Transverse colon (tissue), 4 donors: ENCODE measurements at regions not wholly inside any gene's neighbourhood (a gene's known extent, or its start where the extent isn't known, plus 50 kb on each side); places are given as distances from the start of the nearest gene placed in this dataset.

ENCODE experiments used
- CTCF ChIP-seq, 5 experiments: fragments of 200-600 bp in 3 of 5; fragments of 450-650 bp in 2 of 5; sonication (generic) in 3 of 5; IDR thresholded peaks; 1 replicate in 2 of 5; 2 replicates in 3 of 5; pipeline ENCODE4 v1.5.1; 2016 to 2017; ENCODE audit warnings: antibody characterized with exemption in 5 of 5, inconsistent platforms in 3 of 5, mild to moderate bottlenecking in 2 of 5, moderate library complexity in 1 of 5
- POLR2AphosphoS5 ChIP-seq, 3 donors: sonication (generic); formaldehyde crosslinking; IDR thresholded peaks; one replicate each; pipeline ENCODE4 v1.6.1; 2016; ENCODE audit warnings: antibody characterized with exemption in 3 of 3

GRCh38 chr6:19569563-19569962, 267.6 kb upstream of the ID4 start:
- TF ChIP-seq CTCF (IDR thresholded peaks at IDR 0.05) (no peak), POLR2AphosphoS5 (IDR thresholded peaks at IDR 0.05) (no peak)
